ENCODE measurements at regions not wholly inside any gene's neighbourhood (a gene's known extent, or its start where the extent isn't known, plus 50 kb on each side); places are given as distances from the start of the nearest gene placed in this dataset.

- TF ChIP-seq POLR2AphosphoS5 (IDR thresholded peaks at IDR 0.05; ENCODE audit: low read depth) (no peak), CTCF (conservative IDR thresholded peaks at IDR 0.05; ENCODE audit: low read depth in 2 of 2) (no peak), ETS1 (IDR thresholded peaks at IDR 0.05) (no peak), NANOG (IDR thresholded peaks at IDR 0.05; ENCODE audit: borderline replicate concordance) (no peak), EZH2 (IDR thresholded peaks at IDR 0.05; ENCODE audit: low read depth, unreplicated experiment) (no peak), REST (IDR thresholded peaks at IDR 0.05; ENCODE audit: unreplicated experiment) (no peak), STAT1 (IDR thresholded peaks at IDR 0.05; ENCODE audit: unreplicated experiment) (no peak), EZH2phosphoT487 (IDR thresholded peaks at IDR 0.05; ENCODE audit: unreplicated experiment) (no peak), JUNB (IDR thresholded peaks at IDR 0.05; ENCODE audit: unreplicated experiment) (no peak)
These were observed 1279.1 kb upstream of the SORCS1 start for GRCh38 chr10:108443636-108444035.

All from GM23338 (cell line).